Tibial nerve (tissue), 4 donors: ENCODE measurements at regions not wholly inside any gene's neighbourhood (a gene's known extent, or its start where the extent isn't known, plus 50 kb on each side); places are given as distances from the start of the nearest gene placed in this dataset.

Experiments
- DNase-seq, 2 donors: peaks; one replicate each; pipeline ENCODE4 v3.0.0-alpha.2; 2019; ENCODE audit warnings: low spot score in 2 of 2
- H3K27ac ChIP-seq, 4 donors: fragments of 200-600 bp; sonication (generic) in 3 of 4; one replicate each; pipeline ENCODE4 v1.5.1; 2017 to 2019; ENCODE audit warnings: mild to moderate bottlenecking in 1 of 4
- H3K27me3 ChIP-seq, 2 donors: fragments of 200-600 bp; sonication (generic) in 1 of 2; one replicate each; pipeline versions ENCODE4 v1.5.1 to v1.6.0; 2017 to 2019
- H3K36me3 ChIP-seq, 3 donors: fragments of 200-600 bp; sonication (generic); one replicate each; pipeline ENCODE4 v1.5.1; 2018 to 2019
- H3K4me1 ChIP-seq, 4 donors: fragments of 200-600 bp; sonication (generic) in 3 of 4; one replicate each; pipeline ENCODE4 v1.5.1; 2017 to 2019
- H3K4me3 ChIP-seq, 4 donors: fragments of 200-600 bp; sonication (generic) in 3 of 4; one replicate each; pipeline ENCODE4 v1.5.1; 2017 to 2019; ENCODE audit warnings: mild to moderate bottlenecking in 1 of 4, moderate library complexity in 1 of 4
- H3K9me3 ChIP-seq, 4 donors: fragments of 200-600 bp; sonication (generic) in 3 of 4; one replicate each; pipeline ENCODE4 v1.5.1; 2017 to 2019
- EP300 ChIP-seq, 2 donors: sonication (generic); formaldehyde crosslinking; IDR thresholded peaks; one replicate each; pipeline ENCODE4 v1.6.1; 2017; ENCODE audit warnings: antibody characterized with exemption in 2 of 2, mild to moderate bottlenecking in 1 of 2
- POLR2A ChIP-seq, 2 donors: fragments of 450-650 bp; IDR thresholded peaks; one replicate each; pipeline ENCODE4 v1.6.1; 2017; ENCODE audit warnings: antibody characterized with exemption in 2 of 2, mild to moderate bottlenecking in 2 of 2, moderate library complexity in 2 of 2
- WGBS, 2 donors: methylation state at CpG; one replicate each; pipeline ENCODE4 v1.1.5; 2018; 5-methylcytosine and 5-hydroxymethylcytosine counted together
- TF ChIP-seq, protein P1 (sequence below), 5 experiments: fragments of 200-600 bp in 3 of 5; fragments of 450-650 bp in 2 of 5; sonication (generic) in 3 of 5; IDR thresholded peaks; one replicate each; pipeline ENCODE4 v1.5.1; 2016 to 2019; ENCODE audit warnings: antibody characterized with exemption in 5 of 5, mild to moderate bottlenecking in 3 of 5, moderate library complexity in 2 of 5

DNA sequence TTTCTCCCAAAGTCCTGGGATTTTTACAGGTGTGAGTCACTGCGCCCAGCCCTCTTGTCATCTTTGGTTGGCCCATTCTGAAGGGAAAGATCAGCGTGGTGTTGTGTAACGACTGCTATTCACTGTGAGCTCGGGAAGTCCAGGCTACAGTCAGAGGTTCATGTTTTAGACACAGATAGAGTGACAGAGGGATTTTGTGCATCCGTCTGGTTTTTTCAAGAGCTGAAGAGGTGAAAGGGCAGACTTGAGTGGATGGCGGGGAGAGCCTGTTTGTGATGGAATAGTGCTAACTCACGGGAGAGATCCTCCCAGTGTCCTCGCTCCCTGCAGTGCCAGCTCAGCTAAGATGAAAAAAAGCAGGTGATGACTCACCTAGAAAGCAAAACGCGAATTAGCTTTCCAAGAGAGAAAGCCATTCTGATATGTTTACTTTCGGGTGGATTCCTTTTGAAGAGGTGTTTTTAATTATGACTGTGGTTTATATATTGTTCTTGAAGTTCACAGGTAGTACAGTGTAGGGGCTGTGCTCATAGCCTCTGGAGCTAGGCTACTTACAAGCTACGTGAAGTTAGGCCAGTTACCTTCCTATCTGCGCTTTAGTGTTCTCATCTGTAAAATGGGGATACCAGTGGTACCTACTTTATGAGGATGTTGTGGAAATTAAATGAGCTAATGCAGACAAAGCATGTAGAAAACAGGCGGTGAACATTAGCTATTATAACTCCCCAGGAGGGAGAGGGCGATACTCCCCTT, 67.2 kb downstream of the C11orf91 start:
- Histone ChIP-seq H3K4me1 (no peaks in the 10 kb centered on the region), H3K27me3 (no peaks in the 10 kb centered on the region), H3K27ac (no peak overlapping the region), H3K36me3 (no peaks in the 10 kb centered on the region), H3K9me3 (peaks cover 0 to 2% (median 0%) of the 10 kb centered on the region in 4 donors), H3K4me3 (no peak overlapping the region)
- no peak for TF ChIP-seq EP300 (IDR thresholded peaks at IDR 0.05)
- TF ChIP-seq, protein P1, sequence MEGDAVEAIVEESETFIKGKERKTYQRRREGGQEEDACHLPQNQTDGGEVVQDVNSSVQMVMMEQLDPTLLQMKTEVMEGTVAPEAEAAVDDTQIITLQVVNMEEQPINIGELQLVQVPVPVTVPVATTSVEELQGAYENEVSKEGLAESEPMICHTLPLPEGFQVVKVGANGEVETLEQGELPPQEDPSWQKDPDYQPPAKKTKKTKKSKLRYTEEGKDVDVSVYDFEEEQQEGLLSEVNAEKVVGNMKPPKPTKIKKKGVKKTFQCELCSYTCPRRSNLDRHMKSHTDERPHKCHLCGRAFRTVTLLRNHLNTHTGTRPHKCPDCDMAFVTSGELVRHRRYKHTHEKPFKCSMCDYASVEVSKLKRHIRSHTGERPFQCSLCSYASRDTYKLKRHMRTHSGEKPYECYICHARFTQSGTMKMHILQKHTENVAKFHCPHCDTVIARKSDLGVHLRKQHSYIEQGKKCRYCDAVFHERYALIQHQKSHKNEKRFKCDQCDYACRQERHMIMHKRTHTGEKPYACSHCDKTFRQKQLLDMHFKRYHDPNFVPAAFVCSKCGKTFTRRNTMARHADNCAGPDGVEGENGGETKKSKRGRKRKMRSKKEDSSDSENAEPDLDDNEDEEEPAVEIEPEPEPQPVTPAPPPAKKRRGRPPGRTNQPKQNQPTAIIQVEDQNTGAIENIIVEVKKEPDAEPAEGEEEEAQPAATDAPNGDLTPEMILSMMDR (IDR thresholded peaks at IDR 0.05): no peak
- TF ChIP-seq POLR2A (IDR thresholded peaks at IDR 0.05): no peak
- 90 to 91% methylated on average over 15 of the region's 15 CpGs for WGBS, 2 donors
- no peak for DNase-seq

- TF ChIP-seq EP300 (IDR thresholded peaks at IDR 0.05): no peak
- 89 to 91% methylated on average over 5 of the region's 5 CpGs for WGBS, 2 donors
- peaks cover 0 to 2% (median 0%) of the 10 kb centered on the region in 4 donors for H3K9me3 ChIP-seq
- no peak overlapping the region for H3K4me3 ChIP-seq
- no peak overlapping the region for H3K27ac ChIP-seq
- H3K27me3 ChIP-seq: no peaks in the 10 kb centered on the region
- H3K4me1 ChIP-seq: no peaks in the 10 kb centered on the region
- H3K36me3 ChIP-seq: no peaks in the 10 kb centered on the region
- DNase-seq: no peak
Measured at GRCh38 chr11:33631749-33632091, 68.9 kb downstream of the C11orf91 start.

DNA sequence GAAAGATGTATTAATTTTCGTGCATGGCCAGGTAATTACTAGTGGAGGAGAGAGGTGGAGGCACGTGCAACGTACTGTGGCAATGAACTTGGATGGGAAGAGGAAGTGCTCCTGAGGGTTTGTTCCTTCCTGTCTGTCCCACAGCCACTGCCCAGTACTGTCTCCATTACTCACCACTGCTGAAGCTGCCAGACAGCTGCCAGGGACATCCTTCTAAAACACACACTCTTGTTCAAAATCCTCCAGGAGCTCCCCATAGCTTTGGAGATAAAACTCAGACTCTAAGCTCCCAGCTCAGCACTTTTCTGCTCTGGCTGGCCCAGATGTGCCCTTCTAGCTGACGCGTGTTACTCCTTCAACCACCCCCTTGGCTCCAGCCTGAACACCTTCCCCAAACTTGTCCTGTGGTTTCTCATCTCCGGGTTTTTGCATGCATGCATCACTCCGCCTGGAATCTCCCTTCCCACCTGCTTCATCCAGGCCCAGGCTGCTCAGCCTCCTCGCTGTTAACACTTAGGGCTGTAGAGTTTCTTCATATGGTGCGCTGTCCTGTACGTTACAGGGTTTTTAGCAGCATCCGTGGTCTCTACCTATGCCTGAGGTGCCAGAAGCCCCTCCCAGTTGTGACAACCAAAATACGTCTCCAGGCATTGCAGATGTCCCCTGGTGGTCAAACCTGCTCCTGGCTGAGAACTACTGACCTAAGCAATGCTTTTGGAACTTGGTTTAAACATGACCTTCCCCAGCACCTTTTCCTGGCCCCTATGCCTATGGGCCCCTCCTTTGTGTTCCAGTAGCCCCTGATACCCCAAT, 69.5 kb downstream of the C11orf91 start:
- DNase-seq: no peak
- H3K4me1 ChIP-seq: no peaks in the 10 kb centered on the region
- peaks cover 0 to 2% (median 0%) of the 10 kb centered on the region in 4 donors for H3K9me3 ChIP-seq
- H3K36me3 ChIP-seq: no peaks in the 10 kb centered on the region
- TF ChIP-seq POLR2A (IDR thresholded peaks at IDR 0.05): no peak
- TF ChIP-seq, protein P1 (IDR thresholded peaks at IDR 0.05): no peak
- no peak for TF ChIP-seq EP300 (IDR thresholded peaks at IDR 0.05)
- H3K27me3 ChIP-seq: no peaks in the 10 kb centered on the region
- no peak overlapping the region for H3K27ac ChIP-seq
- no peak overlapping the region for H3K4me3 ChIP-seq
- WGBS, 2 donors: 88 to 91% methylated on average over 12 of the region's 12 CpGs

GRCh38 chr11:33624083-33624482, 76.5 kb downstream of the C11orf91 start:
- no peak for DNase-seq
- Histone ChIP-seq H3K27me3 (no peaks in the 10 kb centered on the region), H3K4me1 (peaks cover 0 to 34% (median 13%) of the 10 kb centered on the region in 4 donors), H3K9me3 (no peaks in the 10 kb centered on the region), H3K36me3 (no peaks in the 10 kb centered on the region), H3K27ac (no peak overlapping the region), H3K4me3 (no peak overlapping the region)
- no peak for TF ChIP-seq EP300 (IDR thresholded peaks at IDR 0.05)
- TF ChIP-seq, protein P1 (IDR thresholded peaks at IDR 0.05): no peak
- TF ChIP-seq POLR2A (IDR thresholded peaks at IDR 0.05): no peak

DNA sequence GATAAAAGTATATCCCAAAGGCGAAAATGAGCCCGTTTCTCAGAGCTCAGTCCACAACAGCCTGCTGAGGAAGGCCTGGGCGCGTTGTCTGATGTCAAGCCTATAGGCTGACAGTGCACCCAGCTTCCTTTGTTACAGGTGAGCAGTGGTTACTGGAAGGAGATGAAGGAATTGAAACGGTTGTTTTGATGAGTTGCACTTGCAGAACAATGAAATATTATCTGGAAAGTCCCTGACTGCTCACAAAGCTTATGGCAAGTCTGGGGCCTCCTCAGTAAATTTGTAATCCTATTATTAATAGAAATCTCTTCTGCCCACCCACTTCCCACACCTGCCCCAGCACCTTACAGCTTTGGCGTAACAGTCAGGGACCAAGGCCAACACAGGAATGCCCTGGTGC, 77.8 kb downstream of the C11orf91 start:
- Histone ChIP-seq H3K4me1 (peaks cover 0 to 34% (median 13%) of the 10 kb centered on the region in 4 donors), H3K27me3 (no peaks in the 10 kb centered on the region), H3K9me3 (no peaks in the 10 kb centered on the region), H3K36me3 (no peaks in the 10 kb centered on the region), H3K4me3 (no peak overlapping the region), H3K27ac (peak overlapping the region in 1 of 4 donors; percentile 50)
- 68 to 82% methylated on average over 5 to 6 of the region's 6 CpGs for WGBS, 2 donors
- no peak for DNase-seq
- TF ChIP-seq, protein P1 (IDR thresholded peaks at IDR 0.05): no peak
- TF ChIP-seq POLR2A (IDR thresholded peaks at IDR 0.05) (no peak), EP300 (IDR thresholded peaks at IDR 0.05) (no peak)
